ENCODE measurements at regions not wholly inside any gene's neighbourhood (a gene's known extent, or its start where the extent isn't known, plus 50 kb on each side); places are given as distances from the start of the nearest gene placed in this dataset.

DNA sequence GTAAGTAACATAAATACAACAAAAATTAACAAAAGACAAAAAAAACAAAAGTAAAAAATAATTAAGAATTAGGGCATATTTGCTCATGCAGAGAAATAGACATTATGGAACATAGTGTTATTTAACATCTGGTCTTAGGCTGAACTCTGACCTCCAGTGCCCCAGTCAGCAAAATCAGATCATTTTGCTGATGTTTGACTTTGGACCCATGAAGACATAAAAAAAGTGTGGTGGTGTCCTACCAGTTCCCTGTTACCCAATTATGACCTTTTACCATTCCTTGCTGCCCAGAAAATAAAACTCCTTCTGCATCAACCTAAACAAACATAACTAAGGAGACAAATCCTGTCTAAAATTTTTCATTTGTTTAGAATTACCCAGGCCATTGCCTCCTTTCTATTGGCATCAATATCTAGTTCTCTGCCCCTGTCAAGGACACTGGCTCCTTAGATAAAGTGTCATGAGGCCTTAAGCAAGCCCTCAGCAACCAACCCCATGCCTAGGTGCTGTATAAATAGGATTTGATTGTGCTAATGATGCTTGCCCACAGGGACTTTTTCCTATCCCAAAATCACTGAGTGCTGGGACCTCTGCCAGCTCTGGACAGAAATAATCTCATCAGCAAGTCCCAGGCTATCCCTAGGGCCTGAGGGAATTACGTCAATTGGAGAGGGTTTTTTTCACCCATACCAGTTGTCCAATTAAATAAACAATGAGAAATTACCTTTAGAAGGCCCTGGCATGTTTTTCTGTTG is 334.5 kb upstream of the UMPS start:
- H3K4me1 ChIP-seq (ENCODE audit: insufficient read depth, low read length, poor library complexity, severe bottlenecking), result no peaks in the 10 kb centered on the region
- CTCF ChIA-PET (ENCODE audit: unreplicated experiment), result no interaction called here
- no TSS peak for BruUV-seq (replicated peaks)
- no peaks in the 10 kb centered on the region for H4K20me1 ChIP-seq (ENCODE audit: insufficient read depth, low read length)
- no peak overlapping the region for H3K4me3 ChIP-seq (ENCODE audit: low read depth, low read length, poor library complexity, severe bottlenecking)
- H3K27ac ChIP-seq (ENCODE audit: low read depth, low read length, poor library complexity, severe bottlenecking), result no peak overlapping the region
- intact Hi-C loops (cut with micrococcal nuclease; ENCODE audit: unreplicated experiment), result no loop called here
- no peaks in the 10 kb centered on the region for H3K79me2 ChIP-seq (ENCODE audit: insufficient read depth, low read depth, low read length)
- no peak overlapping the region for H2AFZ ChIP-seq (ENCODE audit: low read length)
- no peaks in the 10 kb centered on the region for H3K9me2 ChIP-seq (ENCODE audit: insufficient read depth, low read length)
- no peak for DNase-seq (ENCODE audit: low spot score)
- no peaks in the 10 kb centered on the region for H3K36me3 ChIP-seq (ENCODE audit: insufficient read depth, low read length)
- no peak overlapping the region for H3K4me2 ChIP-seq (ENCODE audit: low read length)
- no peaks in the 10 kb centered on the region for H3K9me3 ChIP-seq (ENCODE audit: low read length)
- POLR2A ChIA-PET, result interaction anchor here (0.7 kb wide), 1 partner anchor 1422 kb away, joined by 3 read pairs; no protein-coding TSS in a partner anchor
- no peak for TF ChIP-seq EZH2phosphoT487 (IDR thresholded peaks at IDR 0.05; ENCODE audit: borderline replicate concordance, low read depth, low read length)
- TF ChIP-seq, protein P1, sequence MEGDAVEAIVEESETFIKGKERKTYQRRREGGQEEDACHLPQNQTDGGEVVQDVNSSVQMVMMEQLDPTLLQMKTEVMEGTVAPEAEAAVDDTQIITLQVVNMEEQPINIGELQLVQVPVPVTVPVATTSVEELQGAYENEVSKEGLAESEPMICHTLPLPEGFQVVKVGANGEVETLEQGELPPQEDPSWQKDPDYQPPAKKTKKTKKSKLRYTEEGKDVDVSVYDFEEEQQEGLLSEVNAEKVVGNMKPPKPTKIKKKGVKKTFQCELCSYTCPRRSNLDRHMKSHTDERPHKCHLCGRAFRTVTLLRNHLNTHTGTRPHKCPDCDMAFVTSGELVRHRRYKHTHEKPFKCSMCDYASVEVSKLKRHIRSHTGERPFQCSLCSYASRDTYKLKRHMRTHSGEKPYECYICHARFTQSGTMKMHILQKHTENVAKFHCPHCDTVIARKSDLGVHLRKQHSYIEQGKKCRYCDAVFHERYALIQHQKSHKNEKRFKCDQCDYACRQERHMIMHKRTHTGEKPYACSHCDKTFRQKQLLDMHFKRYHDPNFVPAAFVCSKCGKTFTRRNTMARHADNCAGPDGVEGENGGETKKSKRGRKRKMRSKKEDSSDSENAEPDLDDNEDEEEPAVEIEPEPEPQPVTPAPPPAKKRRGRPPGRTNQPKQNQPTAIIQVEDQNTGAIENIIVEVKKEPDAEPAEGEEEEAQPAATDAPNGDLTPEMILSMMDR (conservative IDR thresholded peaks at IDR 0.05; ENCODE audit: low read length), result no peak

DNA sequence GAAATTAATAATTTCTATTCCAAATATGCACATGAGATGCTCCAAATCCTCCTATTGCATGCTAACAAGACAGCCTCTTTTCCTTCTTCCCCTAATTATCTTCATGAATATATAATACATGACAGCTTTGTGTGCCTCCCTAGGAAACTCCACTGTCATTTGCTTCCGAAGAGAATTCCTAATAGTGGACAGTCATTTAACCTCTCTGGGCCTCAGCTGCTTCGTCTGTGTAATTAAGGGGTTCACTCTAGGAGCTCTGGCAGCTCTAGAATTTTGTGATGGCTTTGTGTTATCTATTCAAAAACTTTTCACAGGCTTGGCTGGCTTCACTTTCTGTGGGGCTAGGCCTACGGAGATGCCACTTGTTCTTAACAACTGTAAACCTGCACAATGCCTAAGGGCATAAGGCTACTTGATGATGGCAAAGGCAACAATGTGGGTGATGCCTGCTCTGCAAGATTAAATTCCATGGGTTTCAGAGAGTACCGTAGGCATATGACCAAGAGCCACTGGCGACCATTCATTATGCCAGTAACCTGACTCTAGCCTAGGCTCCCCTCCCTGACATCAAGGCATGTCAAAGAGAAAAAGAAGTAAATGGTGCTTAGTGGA is 333.8 kb upstream of the UMPS start:
- no peak overlapping the region for H3K4me2 ChIP-seq (ENCODE audit: low read length)
- DNase-seq (ENCODE audit: low spot score), result no peak
- TF ChIP-seq EZH2phosphoT487 (IDR thresholded peaks at IDR 0.05; ENCODE audit: borderline replicate concordance, low read depth, low read length), result no peak
- TF ChIP-seq, protein P1 (conservative IDR thresholded peaks at IDR 0.05; ENCODE audit: low read length), result no peak
- POLR2A ChIA-PET, result no interaction called here
- no peaks in the 10 kb centered on the region for H3K9me3 ChIP-seq (ENCODE audit: low read length)
- no peaks in the 10 kb centered on the region for H4K20me1 ChIP-seq (ENCODE audit: insufficient read depth, low read length)
- intact Hi-C loops (cut with micrococcal nuclease; ENCODE audit: unreplicated experiment), result no loop called here
- CTCF ChIA-PET (ENCODE audit: unreplicated experiment), result no interaction called here
- no peaks in the 10 kb centered on the region for H3K36me3 ChIP-seq (ENCODE audit: insufficient read depth, low read length)
- no peak overlapping the region for H2AFZ ChIP-seq (ENCODE audit: low read length)
- no peak overlapping the region for H3K27ac ChIP-seq (ENCODE audit: low read depth, low read length, poor library complexity, severe bottlenecking)
- no peaks in the 10 kb centered on the region for H3K79me2 ChIP-seq (ENCODE audit: insufficient read depth, low read depth, low read length)
- BruUV-seq (replicated peaks), result no TSS peak
- no peaks in the 10 kb centered on the region for H3K9me2 ChIP-seq (ENCODE audit: insufficient read depth, low read length)
- H3K4me1 ChIP-seq (ENCODE audit: insufficient read depth, low read length, poor library complexity, severe bottlenecking), result no peaks in the 10 kb centered on the region
- H3K4me3 ChIP-seq (ENCODE audit: low read depth, low read length, poor library complexity, severe bottlenecking), result no peak overlapping the region

DNA sequence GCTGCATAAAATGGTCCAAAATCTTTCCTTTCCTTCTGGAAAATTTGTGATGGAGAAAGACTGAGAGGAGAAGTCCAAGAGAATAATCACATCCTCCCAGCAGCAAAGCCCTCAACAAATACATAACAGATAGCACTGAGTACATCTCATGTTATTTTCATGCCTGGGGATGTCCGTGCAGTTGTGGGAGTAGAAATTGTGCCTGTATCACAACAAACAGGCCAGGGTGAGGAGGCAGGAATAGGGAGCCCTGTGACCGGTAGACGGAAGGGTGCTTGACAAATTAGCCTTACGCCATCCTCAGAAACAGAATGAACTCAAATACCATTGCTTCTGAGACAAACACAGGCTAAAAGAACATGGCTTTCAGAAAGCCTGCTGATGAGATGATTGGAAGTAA is 333.2 kb upstream of the UMPS start:
- H3K4me3 ChIP-seq (ENCODE audit: low read depth, low read length, poor library complexity, severe bottlenecking), result no peak overlapping the region
- H3K4me2 ChIP-seq (ENCODE audit: low read length), result no peak overlapping the region
- no peak overlapping the region for H2AFZ ChIP-seq (ENCODE audit: low read length)
- TF ChIP-seq, protein P1 (conservative IDR thresholded peaks at IDR 0.05; ENCODE audit: low read length), result no peak
- TF ChIP-seq EZH2phosphoT487 (IDR thresholded peaks at IDR 0.05; ENCODE audit: borderline replicate concordance, low read depth, low read length), result no peak
- no peaks in the 10 kb centered on the region for H3K4me1 ChIP-seq (ENCODE audit: insufficient read depth, low read length, poor library complexity, severe bottlenecking)
- H3K27ac ChIP-seq (ENCODE audit: low read depth, low read length, poor library complexity, severe bottlenecking), result no peak overlapping the region
- no peaks in the 10 kb centered on the region for H3K36me3 ChIP-seq (ENCODE audit: insufficient read depth, low read length)
- H3K9me3 ChIP-seq (ENCODE audit: low read length), result no peaks in the 10 kb centered on the region
- DNase-seq (ENCODE audit: low spot score), result no peak
- H4K20me1 ChIP-seq (ENCODE audit: insufficient read depth, low read length), result no peaks in the 10 kb centered on the region
- H3K79me2 ChIP-seq (ENCODE audit: insufficient read depth, low read depth, low read length), result no peaks in the 10 kb centered on the region
- no TSS peak for BruUV-seq (replicated peaks)
- ChIA-PET CTCF (ENCODE audit: unreplicated experiment) (no interaction called here), POLR2A (interaction anchor here (0.6 kb wide), 1 partner anchor 15 kb away, joined by 3 read pairs; no protein-coding TSS in a partner anchor)
- no peaks in the 10 kb centered on the region for H3K9me2 ChIP-seq (ENCODE audit: insufficient read depth, low read length)
- intact Hi-C loops (cut with micrococcal nuclease; ENCODE audit: unreplicated experiment), result no loop called here

All from OCI-LY7 (cell line).